ENCODE measurements at regions not wholly inside any gene's neighbourhood (a gene's known extent, or its start where the extent isn't known, plus 50 kb on each side); places are given as distances from the start of the nearest gene placed in this dataset.

- no peaks in the 10 kb centered on the region for H3K36me3 Mint-ChIP-seq (ENCODE audit: low read depth)
- POLR2A ChIA-PET, result no interaction called here
- Histone ChIP-seq H3K4me1 (ENCODE audit: insufficient read depth, low read length) (no peaks in the 10 kb centered on the region), H3K4me3 (ENCODE audit: low read length) (no peak overlapping the region), H3K27me3 (ENCODE audit: control insufficient read depth in 1 of 2, insufficient read depth in 2 of 2, low read length in 2 of 2) (no peaks in the 10 kb centered on the region), H3K36me3 (ENCODE audit: insufficient read depth, low read length) (no peaks in the 10 kb centered on the region), H3K9me3 (ENCODE audit: control insufficient read depth in 1 of 2, insufficient read depth in 1 of 2, low read length in 2 of 2) (no peaks in the 10 kb centered on the region), H3K27ac (ENCODE audit: low read depth in 1 of 2, low read length in 2 of 2) (no peak overlapping the region)
- DNase-seq, result no peak
- peaks cover 3% of the 10 kb centered on the region for H3K9me3 Mint-ChIP-seq
- no peak overlapping the region for H3K4me3 Mint-ChIP-seq
- H3K27me3 Mint-ChIP-seq, result no peaks in the 10 kb centered on the region
- intact Hi-C loops (cut with DNase I, micrococcal nuclease), result no loop called here
- no peaks in the 10 kb centered on the region for H3K4me1 Mint-ChIP-seq (ENCODE audit: low read depth)
- no peak for ATAC-seq (ENCODE audit: poor library complexity)
- CTCF ChIA-PET, result no interaction called here
- H3K27ac Mint-ChIP-seq, result no peak overlapping the region
- no peak for TF ChIP-seq CTCF (IDR thresholded peaks at IDR 0.05)
Observed at GRCh38 chr2:150878356-150878755, 383.3 kb downstream of the RBM43 start.

GRCh38 chr2:150876251-150876950, 385.3 kb downstream of the RBM43 start:
- DNase-seq, result no peak
- Mint-ChIP-seq H3K27ac (no peak overlapping the region), H3K4me3 (no peak overlapping the region), H3K4me1 (ENCODE audit: low read depth) (no peaks in the 10 kb centered on the region), H3K36me3 (ENCODE audit: low read depth) (no peaks in the 10 kb centered on the region), H3K27me3 (no peaks in the 10 kb centered on the region), H3K9me3 (peaks cover 3% of the 10 kb centered on the region)
- H3K4me1 ChIP-seq (ENCODE audit: insufficient read depth, low read length), result no peaks in the 10 kb centered on the region
- H3K4me3 ChIP-seq (ENCODE audit: low read length), result no peak overlapping the region
- intact Hi-C loops (cut with DNase I, micrococcal nuclease), result no loop called here
- no peak for ATAC-seq (ENCODE audit: poor library complexity)
- no peaks in the 10 kb centered on the region for H3K9me3 ChIP-seq (ENCODE audit: control insufficient read depth in 1 of 2, insufficient read depth in 1 of 2, low read length in 2 of 2)
- H3K36me3 ChIP-seq (ENCODE audit: insufficient read depth, low read length), result no peaks in the 10 kb centered on the region
- CTCF ChIA-PET, result no interaction called here
- no peak for TF ChIP-seq CTCF (IDR thresholded peaks at IDR 0.05)
- no peak overlapping the region for H3K27ac ChIP-seq (ENCODE audit: low read depth in 1 of 2, low read length in 2 of 2)
- H3K27me3 ChIP-seq (ENCODE audit: control insufficient read depth in 1 of 2, insufficient read depth in 2 of 2, low read length in 2 of 2), result no peaks in the 10 kb centered on the region
- POLR2A ChIA-PET, result no interaction called here

GRCh38 chr2:150873396-150873772, 385.9 kb upstream of the RND3 start:
- Histone ChIP-seq H3K36me3 (ENCODE audit: insufficient read depth, low read length) (no peaks in the 10 kb centered on the region), H3K9me3 (ENCODE audit: control insufficient read depth in 1 of 2, insufficient read depth in 1 of 2, low read length in 2 of 2) (no peaks in the 10 kb centered on the region), H3K4me1 (ENCODE audit: insufficient read depth, low read length) (no peaks in the 10 kb centered on the region), H3K4me3 (ENCODE audit: low read length) (no peak overlapping the region), H3K27ac (ENCODE audit: low read depth in 1 of 2, low read length in 2 of 2) (no peak overlapping the region), H3K27me3 (ENCODE audit: control insufficient read depth in 1 of 2, insufficient read depth in 2 of 2, low read length in 2 of 2) (no peaks in the 10 kb centered on the region)
- intact Hi-C loops (cut with DNase I, micrococcal nuclease), result no loop called here
- ChIA-PET CTCF (no interaction called here), POLR2A (no interaction called here)
- Mint-ChIP-seq H3K27ac (no peak overlapping the region), H3K4me3 (no peak overlapping the region), H3K4me1 (ENCODE audit: low read depth) (no peaks in the 10 kb centered on the region), H3K36me3 (ENCODE audit: low read depth) (no peaks in the 10 kb centered on the region), H3K27me3 (no peaks in the 10 kb centered on the region), H3K9me3 (peaks cover 1% of the 10 kb centered on the region)
- DNase-seq (no peak), ATAC-seq (ENCODE audit: poor library complexity) (no peak)
- TF ChIP-seq CTCF (IDR thresholded peaks at IDR 0.05), result no peak

Data from CD4-positive, alpha-beta T cell (primary cell).